Kidney glomerular epithelial cell (primary cell): ENCODE measurements at regions not wholly inside any gene's neighbourhood (a gene's known extent, or its start where the extent isn't known, plus 50 kb on each side); places are given as distances from the start of the nearest gene placed in this dataset.
"Not testable (repeated sequence)": the region's sequence is repeated elsewhere in the genome, so short reads cannot be mapped to it uniquely, and the experiment has no call there.

Experiments
- DNase-seq: peaks from one replicate; lab custom pipeline; 2025; lab: John Stamatoyannopoulos, UW

DNA sequence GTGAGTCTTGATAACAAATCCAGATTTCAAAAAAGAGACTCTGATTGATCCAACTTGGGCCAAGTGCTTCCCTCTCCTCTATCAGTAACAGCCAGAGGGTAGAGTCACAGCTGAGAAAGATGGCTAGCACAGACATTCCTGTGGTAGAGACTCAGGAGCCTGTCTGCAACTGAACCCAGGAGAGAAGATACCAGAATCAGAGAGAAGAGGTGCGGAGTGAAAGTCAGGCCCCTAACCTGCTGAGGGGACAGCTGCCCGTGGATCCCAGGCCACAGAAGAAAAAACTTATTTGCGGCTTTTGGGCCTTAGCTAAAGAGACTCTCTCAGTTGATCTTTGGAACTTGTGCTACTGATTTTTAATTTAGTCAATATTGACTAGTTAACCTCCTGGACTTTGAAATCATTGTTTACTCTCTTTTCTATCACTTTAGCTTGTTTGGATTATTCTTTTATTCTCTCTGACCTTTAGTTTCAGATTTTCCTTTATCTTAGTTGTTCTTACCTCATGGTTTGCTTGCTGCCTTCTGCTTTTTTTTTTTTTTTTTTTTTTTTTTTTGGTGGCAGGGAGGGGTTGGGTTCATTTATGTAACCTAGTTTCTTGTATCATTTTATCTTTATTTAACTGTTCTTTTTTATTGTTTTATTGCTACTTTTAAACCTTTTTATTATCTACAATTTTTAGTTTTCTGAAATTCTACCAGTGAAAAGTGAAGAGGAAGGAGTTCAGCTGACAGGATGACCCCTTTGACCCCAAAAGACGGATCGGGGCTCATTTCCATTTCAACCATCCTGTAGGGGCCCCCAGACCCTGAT is 154.9 kb upstream of the KRR1 start:
- DNase-seq = no peak

DNA sequence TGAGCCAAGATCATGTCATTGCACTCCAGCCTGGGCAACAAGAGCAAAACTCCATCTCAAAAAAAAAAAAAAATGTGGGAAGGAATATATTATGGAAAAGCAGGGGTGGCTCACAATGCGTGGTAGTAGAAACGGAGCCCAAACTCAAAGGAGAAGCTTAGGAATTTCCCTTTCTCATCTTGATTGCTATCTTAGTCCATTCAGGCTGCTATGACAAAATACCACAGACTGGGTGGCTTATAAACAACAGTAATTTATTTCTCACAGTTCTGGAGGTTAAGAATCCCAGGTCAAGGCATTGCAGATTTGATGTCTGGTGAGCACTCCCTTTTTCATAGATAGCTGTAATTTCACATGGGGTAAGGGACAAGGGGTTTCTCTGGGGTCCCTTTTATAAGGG is 153.8 kb upstream of the KRR1 start:
- no peak for DNase-seq

DNA sequence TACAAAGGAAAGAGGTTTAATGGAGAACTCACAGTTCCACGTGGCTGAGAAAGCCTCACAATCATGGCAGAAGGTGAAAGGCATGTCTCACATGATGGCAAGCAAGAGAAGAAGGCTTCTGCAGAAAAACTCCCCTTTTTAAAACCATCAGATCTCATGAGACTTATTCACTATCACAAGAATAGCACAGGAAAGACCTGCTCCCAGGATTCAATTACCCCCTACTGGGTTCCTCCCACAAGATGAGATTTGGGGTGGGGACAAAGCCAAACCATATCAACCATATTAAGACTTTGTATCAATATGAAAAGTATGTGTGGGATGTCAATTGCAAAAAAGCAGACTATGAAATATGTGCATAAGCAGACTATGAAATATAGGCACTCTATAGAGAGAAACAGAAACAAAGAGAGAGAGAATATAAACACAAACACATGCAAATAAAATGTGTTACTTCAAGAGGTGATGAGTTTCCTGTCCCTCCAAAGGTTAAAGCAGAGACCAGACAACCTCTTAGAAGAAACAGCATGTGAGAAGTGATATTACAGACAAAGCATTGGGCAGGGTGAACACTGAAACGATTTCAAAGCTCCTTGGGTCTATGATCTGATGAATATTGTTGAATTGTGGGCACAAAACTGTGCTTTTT is 151.2 kb upstream of the KRR1 start:
- no peak for DNase-seq

DNA sequence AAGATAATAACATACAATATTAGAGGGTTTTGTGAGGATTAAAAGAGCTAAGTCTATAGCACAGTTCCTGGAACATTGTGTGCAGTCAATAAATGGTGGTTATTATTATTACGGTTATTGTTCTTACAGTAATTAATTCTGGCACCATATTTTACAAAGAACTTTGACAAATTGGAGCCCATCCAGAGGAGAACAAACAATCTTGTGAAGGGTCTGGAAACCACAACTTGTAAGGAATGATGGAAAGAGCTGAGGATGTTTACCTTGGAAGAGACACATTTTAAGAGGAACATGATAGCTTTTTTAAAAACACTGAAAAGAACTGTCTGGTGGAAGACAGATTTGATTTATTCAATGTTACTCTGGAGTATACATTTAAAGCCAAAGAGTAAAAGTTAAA is 150.5 kb upstream of the KRR1 start:
- DNase-seq = peak; percentile 30

DNA sequence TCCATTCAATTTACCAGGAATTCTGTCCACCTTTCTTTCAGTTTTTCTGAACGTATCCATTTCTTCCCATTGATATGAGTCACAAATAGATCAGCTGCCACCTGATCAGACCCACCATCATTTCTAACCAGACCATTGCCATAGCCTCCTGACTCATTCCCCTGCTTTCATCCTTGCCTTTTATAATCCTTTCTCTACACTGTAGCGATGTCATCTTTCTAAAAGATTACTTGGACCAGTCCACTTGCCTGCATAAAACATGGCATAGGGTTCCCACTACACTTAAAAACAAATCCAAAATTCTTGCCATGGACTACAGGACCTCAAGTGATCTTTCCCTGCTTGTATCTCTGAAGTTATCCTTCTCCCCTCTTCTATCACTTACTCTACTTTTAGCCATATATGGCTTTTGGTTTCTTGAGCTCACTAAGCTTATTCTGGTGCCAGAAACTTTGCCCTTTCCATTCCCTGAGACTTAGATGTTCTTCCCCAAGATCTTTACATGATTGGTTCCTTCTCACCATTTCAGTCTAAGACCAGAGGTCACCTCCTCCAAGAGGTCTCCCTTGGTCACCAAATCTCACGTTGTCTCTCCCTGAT is 149.5 kb upstream of the KRR1 start:
- peak; percentile 39 for DNase-seq

DNA sequence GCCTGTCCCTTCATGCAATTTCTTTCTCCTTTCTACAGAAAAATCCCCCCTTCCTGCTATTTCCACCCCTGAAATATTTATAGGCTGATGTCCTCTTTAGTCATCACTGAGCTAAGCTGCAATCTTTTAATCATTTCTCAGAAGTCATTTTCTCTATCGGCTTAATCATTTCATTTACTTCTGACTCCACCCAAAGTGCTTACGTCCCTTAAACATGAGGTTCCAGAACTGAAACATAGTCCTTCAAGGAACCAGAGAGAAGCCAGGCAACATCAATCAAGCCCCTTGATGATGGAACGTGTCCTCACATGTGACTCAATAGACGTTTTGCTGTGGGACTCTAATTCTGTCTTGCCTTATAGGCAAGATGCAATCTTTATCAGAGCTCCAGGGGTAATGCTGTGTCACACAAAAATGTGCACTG is 148.7 kb upstream of the KRR1 start:
- DNase-seq = peak; percentile 88

DNA sequence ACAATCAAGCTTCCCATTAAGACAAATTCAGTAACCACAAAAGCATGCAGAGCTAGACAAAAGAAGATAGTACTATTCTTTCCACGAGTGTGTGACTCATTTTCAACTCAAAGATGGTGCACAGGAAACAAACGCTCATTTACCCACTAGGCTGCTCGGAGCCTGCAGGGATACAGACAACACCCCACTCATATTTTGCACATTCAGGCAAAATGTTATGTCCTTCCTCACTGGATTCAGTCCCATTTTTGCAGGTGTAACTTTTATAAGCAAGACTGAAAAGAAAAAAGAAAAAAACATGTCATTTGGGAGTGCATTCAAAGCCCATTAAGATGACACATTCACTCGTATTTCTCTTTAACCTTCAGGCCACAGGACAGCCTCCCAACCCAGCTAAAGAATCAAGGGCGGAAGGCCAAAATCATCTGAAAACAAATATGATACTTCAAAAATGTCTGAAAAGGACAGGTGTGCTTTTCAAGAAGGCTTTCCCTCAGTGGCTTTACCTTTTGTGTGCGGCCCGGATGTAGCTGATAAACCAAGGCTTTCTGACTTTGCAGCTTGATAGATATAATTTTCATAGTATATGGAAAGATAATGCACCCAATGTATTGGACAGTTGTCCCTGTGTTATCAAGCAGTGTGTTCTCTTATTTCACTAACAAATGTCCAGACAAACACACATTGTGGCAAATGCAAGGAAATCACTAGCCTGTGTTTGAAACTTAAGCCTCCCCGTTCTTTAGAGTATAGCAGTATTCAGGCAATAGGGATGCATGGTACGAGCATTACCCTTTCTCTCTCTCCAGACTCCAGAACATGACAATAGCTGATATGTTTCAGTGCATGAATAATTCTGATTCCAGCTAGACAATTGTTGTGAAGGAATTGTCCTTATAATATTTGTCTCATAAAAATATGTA is 147.8 kb upstream of the KRR1 start:
- peak; percentile 45 for DNase-seq

DNA sequence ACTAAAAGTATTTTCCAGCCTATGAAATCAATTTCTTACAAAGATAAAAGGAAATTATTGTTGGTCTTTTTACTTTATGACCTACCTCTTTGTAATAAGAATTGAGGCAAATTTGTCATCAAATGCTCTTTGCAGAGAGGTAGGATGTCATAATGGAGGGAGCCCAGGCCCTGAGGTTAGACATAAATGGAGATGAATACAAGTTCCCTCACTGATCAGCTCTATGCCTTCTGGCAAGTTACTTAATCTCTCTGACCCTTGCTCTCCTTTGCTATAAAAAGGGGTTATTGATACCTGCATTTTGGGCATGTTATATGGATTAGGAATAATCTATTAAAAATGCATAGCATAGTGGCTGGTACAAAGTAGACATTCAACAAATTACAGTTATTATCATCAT is 146.9 kb upstream of the KRR1 start:
- DNase-seq = no peak

DNA sequence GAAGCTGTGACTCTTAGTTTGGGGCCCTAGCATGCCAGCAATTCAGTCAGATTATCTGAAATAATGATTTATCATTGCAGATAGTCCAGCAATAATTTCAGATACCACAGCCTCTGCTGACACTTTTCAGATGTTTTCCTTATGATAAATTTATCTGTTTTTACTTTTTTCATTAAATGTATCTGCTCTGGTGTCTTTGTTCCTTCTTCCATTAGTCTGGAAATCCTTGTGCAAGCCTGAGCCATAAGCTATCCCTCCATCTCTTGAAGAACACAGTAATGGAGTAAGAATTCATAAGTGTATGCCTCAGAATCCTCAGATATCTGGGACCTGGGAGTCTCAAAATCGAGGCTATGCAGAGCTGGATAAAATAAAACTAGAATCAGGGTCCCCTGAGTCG is 146.4 kb upstream of the KRR1 start:
- DNase-seq = no peak

DNA sequence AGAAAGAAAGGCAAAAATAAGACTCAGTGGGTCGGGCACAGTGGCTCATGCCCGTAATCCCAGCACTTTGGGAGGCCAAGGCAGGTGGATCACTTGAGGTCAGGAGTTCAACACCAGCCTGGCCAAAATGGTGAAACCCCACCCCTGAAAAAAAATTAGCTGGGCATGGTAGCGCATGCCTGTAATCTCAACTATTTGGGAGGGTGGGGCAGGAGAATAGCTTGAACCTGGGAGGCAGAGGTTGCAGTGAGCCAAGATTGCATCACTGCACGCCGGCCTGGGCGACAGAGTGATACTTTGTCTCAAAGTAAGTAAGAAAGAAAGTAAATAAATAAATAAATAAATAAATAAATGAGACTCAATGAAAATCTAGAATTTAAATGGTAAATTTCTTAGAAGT is 145.9 kb upstream of the KRR1 start:
- DNase-seq = not testable (repeated sequence)

DNA sequence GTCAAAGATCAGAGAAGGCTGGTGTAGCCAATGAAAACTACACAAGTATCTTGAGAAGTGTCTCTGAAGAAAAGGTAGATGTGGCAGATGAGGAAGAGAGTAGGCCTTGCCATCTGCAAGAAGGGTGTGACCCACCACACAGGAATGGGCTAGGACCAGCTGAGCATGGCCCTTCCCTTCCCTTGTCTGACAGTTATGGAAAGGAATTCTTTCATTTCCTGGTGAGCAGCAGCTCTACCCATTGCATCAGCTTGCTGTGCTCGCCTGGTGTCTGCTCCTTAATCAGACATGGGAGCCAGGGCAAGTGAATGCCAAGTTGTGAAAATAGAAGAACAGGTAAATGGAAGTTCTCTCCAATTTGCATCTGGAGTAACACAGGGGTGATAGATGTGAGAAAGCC is 145.2 kb upstream of the KRR1 start:
- DNase-seq = peak; percentile 37

DNA sequence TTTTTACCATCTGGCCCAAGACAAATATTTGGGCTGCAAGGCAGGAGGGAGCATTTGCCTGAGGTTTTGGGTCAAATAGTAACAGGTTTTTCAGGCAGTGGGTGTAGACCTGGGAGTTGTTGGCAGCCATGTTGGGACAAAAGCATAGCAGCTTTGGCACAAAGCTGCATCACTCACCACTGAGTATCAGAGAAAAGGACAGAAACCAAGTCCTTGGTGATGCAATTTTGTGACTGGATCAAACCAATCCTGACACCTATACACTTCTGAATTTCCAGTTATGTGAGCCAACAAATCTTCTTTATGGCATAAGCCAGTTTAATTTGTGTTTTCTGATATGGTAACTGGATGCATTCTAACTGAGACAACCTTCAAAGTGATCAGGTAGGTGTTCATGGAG is 144.8 kb upstream of the KRR1 start:
- DNase-seq = no peak

DNA sequence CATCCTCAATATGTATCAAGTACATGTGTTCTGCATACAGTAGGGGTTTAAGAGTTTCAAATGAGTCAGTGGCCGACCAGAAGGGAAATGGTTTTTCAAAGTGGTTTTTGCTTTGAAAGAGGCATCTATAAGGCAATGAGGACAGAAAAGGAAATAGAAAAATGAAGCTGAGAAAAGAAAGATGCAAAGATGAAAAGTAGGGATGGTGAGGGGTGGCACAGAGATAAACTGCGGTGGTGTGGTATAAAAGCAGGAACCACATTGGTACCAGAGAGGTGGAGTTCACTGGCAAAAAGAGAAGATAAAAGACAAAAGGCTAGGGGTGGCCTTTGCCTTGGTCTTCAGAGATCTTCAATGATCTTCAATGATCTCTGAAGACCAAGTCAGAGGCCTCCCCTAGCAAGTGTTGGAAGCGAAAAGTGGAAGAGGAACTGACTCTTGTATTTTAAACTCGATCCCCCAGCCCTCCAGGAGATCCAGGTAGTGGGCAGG is 144.0 kb upstream of the KRR1 start:
- DNase-seq = no peak

DNA sequence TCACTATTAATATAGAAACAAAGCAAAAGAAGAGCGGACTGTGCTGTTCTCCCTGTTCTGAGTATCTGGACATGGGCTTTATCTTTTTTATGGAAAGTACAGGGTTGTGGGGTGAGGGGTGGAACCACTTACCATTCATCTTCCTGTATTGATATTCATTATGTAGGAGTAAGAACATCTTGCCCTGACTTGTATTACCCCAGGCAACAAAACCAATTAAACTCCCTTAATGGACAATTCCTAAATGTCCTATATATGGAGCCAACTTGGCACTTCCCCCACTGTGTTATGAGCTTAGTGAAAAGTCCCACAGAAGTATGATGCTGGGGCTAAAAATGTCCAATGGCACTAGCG is 139.9 kb upstream of the KRR1 start:
- DNase-seq = no peak

DNA sequence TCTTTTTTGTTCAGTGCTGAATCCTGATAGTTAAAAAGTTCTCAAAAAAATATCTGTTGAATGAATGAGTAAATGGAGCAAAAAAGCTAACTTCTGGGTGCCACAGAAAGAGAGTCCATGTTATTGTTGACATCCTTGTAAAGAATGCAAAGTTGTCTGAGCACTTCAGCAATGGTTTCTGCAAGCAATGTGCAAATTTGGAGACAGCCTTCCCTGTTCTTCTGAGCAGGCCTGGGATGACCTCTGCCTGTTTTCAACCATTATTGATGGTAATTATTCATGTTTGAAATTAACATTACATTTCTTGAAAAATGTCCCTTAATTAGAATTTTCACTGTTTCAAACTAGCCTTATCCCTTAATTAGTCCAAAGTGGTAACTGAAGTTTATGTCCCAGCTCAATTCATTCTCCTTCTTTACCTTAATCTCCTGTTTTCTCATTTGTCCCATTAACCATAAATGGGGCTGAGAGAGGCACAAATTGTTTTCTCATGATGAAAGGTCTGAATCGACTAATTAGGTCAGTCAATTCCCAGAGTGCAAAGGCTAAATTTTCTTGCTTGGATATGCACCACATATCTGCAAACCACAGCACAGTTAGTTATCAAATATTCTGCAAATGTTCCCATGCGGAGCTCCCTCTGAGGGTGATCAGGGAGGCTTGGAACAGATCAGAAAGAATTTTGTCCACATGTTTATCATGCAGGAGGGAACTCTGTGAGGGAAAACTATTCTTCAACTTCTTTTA is 139.4 kb upstream of the KRR1 start:
- DNase-seq = peak; percentile 51

DNA sequence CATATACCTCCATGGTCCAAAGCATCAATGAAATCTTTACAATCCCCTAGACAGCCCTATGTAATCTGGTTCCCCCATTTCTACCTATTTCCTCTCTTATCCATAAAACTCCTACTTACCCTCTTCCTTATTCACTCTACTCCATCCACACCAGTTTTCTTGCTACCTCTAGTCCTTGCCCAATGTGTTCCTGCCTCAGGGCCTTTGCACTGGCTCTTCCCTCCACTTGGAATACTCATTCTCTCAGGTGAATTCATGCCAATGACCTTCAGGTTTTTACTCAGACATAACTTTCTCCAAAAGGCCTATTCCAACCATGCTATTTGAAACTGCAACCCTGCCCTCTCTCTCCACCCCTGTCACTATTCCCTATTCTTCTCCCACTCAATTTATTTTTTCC is 138.7 kb upstream of the KRR1 start:
- DNase-seq = no peak

DNA sequence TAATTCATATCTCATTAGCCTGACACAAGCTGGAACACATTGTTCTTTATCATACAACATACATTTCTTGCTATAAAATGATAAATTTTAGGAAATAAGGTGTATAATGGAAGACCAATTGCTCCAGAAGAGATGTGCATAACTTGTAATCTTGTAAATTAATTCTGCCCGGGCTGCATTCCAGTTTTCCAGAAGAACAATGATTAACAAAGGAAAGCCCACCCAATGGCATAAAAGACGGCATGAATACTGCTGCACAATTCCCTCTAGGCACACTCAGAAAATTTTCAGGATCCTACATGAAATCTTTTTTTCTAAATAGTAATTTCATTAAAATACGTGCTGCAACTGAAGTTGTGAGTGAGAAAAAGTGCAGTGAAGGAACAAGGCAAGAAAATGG is 137.4 kb upstream of the KRR1 start:
- no peak for DNase-seq

DNA sequence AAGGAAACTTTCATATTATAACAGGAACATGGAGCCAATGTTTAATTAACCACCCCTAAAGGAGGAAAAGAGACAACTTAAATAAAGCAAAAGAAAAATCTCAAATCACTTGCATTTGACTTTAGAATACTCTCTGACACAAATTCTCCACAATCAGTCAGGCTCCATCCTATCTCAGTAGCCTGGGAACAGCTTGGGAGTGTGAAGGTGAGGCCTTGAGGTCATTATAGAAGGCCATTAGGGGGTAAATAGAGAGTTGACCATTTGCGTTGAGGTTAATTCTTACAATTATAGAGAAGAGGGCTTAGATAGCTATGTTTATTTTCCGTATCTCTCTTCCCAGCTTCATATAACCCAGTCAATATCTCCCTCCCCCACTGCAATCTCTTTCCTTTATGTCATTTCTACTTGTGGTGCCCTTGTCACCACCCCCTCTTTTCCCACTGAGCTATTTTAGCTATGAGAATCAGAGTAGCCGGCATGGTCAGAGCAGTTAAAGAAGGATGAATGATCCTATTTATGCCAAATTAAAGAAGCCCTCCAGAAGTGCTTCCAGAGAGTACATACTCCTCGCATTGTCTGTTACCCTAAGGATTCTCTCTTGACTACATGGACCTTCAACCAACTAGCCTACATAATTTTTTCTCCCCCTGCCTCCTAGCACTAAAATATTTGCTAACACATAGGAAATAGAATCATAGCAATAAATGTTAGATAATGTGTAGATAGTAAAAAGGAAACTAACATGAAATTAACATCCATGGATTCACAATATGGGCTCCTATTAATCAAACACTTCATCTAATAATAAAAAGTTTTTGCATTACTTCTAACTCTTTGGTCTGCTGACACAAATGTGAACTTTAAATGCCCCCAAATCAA is 135.2 kb upstream of the KRR1 start:
- no peak for DNase-seq

DNA sequence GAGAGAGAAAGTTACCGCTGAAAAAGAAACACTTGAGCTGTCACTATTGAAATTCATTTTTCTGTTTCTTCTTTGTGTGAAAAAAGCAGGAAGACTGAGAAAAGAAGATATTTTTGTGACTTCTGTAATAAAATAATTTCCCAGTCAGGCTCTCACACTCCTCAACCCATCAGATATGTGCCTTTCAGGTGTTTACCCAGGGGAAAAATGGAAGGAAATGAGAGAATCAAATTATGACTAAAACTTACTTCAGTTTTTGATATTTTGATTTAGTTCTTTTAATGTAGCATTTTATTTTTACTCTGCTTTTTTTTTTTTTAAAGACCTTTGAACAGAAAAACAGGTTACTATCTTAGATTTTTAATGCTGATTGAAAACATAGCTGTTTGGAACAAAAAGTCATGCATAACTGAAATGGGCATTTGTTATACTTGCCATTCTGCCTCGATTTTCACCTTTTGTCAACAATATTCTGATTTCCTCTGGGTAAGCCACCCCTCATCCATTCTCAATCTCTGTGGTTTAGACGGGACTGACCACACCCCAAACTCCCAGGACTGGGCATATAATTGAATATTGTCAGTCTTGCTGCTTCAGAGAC is 133.2 kb upstream of the KRR1 start:
- DNase-seq = no peak

DNA sequence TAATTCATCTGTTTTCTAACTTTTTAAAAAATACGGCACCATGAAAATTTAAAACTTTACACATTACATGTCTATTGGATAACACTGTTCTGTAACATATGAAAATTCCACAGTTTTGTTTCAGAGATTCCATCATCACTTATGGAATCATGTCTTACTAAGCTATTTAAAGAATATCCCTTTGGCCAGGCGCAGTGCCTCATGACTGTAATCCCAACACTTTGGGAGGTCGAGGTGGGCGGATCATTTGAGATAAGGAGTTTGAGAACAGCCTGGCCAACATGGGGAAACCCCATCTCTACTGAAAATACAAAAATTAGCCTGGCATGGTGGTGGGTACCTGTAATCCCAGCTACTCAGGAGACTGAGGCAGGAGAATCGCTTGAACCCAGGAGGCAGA is 131.7 kb upstream of the KRR1 start:
- not testable (repeated sequence) for DNase-seq
